GM19099 (cell line): ENCODE measurements at regions not wholly inside any gene's neighbourhood (a gene's known extent, or its start where the extent isn't known, plus 50 kb on each side); places are given as distances from the start of the nearest gene placed in this dataset.

Experiments used
- POLR2A ChIP-seq: IDR thresholded peaks from 3 replicates; pipeline ENCODE4 v1.6.1; 2011; ENCODE audit warnings: low read depth; ENCODE audit not compliant: insufficient read length; ENCODE audit errors: extremely low read depth

DNA sequence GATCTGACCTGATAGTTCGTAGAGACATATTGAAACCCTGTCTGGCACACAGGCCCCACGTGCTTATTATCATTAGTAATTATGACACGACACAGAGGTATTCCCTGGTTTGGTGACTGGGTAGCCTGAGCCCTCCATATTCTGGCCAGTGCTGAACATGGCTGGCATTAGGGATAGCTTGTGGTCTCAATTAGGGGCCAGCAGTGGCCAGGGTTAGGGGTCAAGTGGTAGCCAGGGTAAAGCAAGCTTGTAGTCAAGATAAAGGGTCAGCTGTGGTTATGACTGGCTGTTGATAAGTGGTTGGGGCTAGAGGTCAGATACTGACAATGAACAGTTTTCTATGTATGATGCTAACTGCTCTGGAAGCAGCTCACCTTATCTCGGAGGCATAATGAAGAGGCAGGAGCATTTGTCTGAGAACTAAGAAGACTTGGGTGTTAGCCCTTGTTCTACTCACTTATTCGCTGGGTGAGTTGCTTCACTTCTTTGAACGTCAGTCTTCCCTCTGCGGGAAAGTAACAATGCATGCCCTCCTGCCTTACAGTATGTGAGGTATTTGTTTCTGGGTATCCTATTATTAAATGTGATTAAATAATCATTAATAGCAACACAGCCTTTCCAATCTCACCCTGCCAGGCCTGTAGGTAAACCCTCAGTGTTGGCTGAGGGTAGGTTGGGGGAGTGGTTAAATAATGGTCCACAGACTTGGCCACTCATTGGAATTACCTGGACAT, 66.7 kb downstream of the VEGFA start:
- no peak for TF ChIP-seq POLR2A
